ENCODE measurements at regions not wholly inside any gene's neighbourhood (a gene's known extent, or its start where the extent isn't known, plus 50 kb on each side); places are given as distances from the start of the nearest gene placed in this dataset.

DNA sequence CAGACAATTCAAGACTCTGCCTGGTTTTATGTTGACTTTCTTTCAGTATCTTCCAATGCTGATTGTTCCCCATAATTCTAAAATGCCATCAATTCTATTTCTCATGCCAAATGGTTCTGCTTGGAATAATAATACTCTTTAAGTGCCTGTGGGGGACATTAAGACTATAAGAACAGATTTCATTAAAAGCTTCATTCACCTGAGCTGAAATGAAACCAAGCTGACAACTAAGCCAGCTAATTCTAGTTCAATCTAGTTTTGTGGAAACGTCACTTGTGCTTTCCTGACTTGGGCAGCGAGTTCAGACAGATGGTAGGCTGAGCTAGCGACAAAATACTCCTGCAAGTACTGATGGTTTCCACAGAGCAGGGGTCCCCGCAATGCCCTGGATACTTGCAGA lies 491.1 kb upstream of the RAB6C start:
- DNase-seq = no peak
- H3K9me3 ChIP-seq = no peaks in the 10 kb centered on the region
- no peak for FAIRE-seq
- no peak for ATAC-seq
- intact Hi-C loops (cut with DNase I) = no loop called here
- no peak overlapping the region for H3K4me3 ChIP-seq
- no peaks in the 10 kb centered on the region for H3K4me1 ChIP-seq
- H3K27me3 ChIP-seq = no peaks in the 10 kb centered on the region
- TF ChIP-seq, protein P1, sequence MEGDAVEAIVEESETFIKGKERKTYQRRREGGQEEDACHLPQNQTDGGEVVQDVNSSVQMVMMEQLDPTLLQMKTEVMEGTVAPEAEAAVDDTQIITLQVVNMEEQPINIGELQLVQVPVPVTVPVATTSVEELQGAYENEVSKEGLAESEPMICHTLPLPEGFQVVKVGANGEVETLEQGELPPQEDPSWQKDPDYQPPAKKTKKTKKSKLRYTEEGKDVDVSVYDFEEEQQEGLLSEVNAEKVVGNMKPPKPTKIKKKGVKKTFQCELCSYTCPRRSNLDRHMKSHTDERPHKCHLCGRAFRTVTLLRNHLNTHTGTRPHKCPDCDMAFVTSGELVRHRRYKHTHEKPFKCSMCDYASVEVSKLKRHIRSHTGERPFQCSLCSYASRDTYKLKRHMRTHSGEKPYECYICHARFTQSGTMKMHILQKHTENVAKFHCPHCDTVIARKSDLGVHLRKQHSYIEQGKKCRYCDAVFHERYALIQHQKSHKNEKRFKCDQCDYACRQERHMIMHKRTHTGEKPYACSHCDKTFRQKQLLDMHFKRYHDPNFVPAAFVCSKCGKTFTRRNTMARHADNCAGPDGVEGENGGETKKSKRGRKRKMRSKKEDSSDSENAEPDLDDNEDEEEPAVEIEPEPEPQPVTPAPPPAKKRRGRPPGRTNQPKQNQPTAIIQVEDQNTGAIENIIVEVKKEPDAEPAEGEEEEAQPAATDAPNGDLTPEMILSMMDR (IDR thresholded peaks at IDR 0.05) = no peak
- H3K36me3 ChIP-seq = no peaks in the 10 kb centered on the region
- no peak overlapping the region for H3K27ac ChIP-seq
- 67 to 74% methylated on average over 4 of the region's 4 CpGs for WGBS, 2 donors

GRCh38 chr2:129490641-129491040 lies 488.8 kb upstream of the RAB6C start:
- Histone ChIP-seq H3K9me3 (no peaks in the 10 kb centered on the region), H3K4me3 (no peak overlapping the region), H3K27ac (no peak overlapping the region), H3K4me1 (no peaks in the 10 kb centered on the region), H3K27me3 (no peaks in the 10 kb centered on the region), H3K36me3 (no peaks in the 10 kb centered on the region)
- FAIRE-seq = no peak
- WGBS, 2 donors = 75 to 83% methylated on average over 7 of the region's 7 CpGs
- no peak for ATAC-seq
- no peak for DNase-seq
- intact Hi-C loops (cut with DNase I) = no loop called here
- TF ChIP-seq, protein P1 (IDR thresholded peaks at IDR 0.05) = no peak

DNA sequence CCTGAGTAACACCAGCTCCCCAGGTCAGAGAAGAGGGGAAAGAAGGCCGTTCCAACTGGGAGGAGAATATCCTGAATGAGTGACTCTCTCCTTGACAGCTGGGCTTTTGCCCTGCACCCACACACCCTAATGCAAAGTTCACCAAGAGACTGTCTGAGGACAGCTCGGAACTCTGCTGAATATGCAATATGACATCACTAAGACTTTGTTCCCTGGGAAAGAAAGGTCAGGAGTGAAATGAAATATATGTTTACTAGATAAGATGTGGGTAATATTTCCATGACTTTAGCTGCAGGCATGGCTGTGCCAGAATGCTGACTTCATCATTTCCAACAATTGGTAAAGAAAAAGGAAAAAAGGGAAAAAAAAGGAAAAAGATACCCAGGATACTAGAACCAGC lies 488.2 kb upstream of the RAB6C start:
- DNase-seq (no peak), FAIRE-seq (no peak), ATAC-seq (no peak)
- 44 to 66% methylated on average over 2 of the region's 2 CpGs for WGBS, 2 donors
- Histone ChIP-seq H3K36me3 (no peaks in the 10 kb centered on the region), H3K9me3 (no peaks in the 10 kb centered on the region), H3K27ac (no peak overlapping the region), H3K4me3 (no peak overlapping the region), H3K4me1 (no peaks in the 10 kb centered on the region), H3K27me3 (no peaks in the 10 kb centered on the region)
- TF ChIP-seq, protein P1 (IDR thresholded peaks at IDR 0.05) = no peak
- intact Hi-C loops (cut with DNase I) = no loop called here

DNA sequence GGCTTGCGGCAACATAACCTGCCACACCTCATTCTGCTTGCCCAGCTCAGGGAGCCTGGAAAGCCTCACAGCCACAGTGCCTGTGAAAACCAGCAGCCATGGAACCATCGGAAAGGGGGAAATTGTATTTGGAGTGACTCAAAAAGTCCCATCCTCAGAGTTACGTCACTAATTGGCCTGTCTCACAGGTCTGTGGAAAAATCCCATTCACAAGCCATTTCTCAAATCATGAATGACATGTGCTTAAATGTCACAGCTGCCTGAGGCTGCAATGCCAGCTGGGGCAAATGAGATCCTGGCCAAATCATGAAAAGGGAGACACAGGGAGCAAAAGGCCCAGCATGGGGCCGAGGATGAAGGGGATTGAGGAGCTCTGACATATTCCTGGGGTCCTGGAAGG lies 486.9 kb upstream of the RAB6C start:
- DNase-seq = no peak
- H3K36me3 ChIP-seq = no peaks in the 10 kb centered on the region
- no peak for FAIRE-seq
- ATAC-seq = no peak
- H3K9me3 ChIP-seq = no peaks in the 10 kb centered on the region
- H3K4me3 ChIP-seq = no peak overlapping the region
- no peak overlapping the region for H3K27ac ChIP-seq
- TF ChIP-seq, protein P1 (IDR thresholded peaks at IDR 0.05) = no peak
- no peaks in the 10 kb centered on the region for H3K4me1 ChIP-seq
- intact Hi-C loops (cut with DNase I) = no loop called here
- H3K27me3 ChIP-seq = no peaks in the 10 kb centered on the region
- WGBS, 2 donors = 79 to 80% methylated on average over 4 of the region's 4 CpGs

DNA sequence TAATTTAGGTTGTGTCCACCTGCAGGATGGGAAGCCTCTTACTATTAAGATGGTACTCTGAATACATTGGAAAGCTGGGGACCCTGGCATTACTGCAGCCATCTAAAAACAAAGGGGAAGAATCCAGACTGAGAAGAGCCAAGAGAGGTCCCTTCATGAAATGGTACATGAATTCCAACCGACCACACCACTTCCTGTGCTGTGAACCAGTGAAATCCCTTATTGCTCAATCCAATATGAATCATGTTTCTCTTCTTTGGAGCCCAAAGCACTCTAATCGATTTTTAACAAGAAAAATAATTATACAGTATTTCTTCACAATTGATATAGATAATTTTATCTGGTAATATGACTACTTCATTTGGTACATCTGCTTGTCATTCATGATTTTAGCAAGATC lies 479.7 kb upstream of the RAB6C start:
- no peak for DNase-seq
- no peaks in the 10 kb centered on the region for H3K36me3 ChIP-seq
- H3K4me3 ChIP-seq = no peak overlapping the region
- no peaks in the 10 kb centered on the region for H3K27me3 ChIP-seq
- intact Hi-C loops (cut with DNase I) = no loop called here
- ATAC-seq = no peak
- 37 to 46% methylated on average over 2 of the region's 2 CpGs for WGBS, 2 donors
- TF ChIP-seq, protein P1 (IDR thresholded peaks at IDR 0.05) = no peak
- no peak overlapping the region for H3K27ac ChIP-seq
- no peaks in the 10 kb centered on the region for H3K9me3 ChIP-seq
- no peaks in the 10 kb centered on the region for H3K4me1 ChIP-seq
- no peak for FAIRE-seq

All from pancreas (tissue), 10 donors.